NB4 (cell line): ENCODE measurements at regions not wholly inside any gene's neighbourhood (a gene's known extent, or its start where the extent isn't known, plus 50 kb on each side); places are given as distances from the start of the nearest gene placed in this dataset.

Experiments
- CTCF ChIP-seq: IDR thresholded peaks from one replicate; pipeline ENCODE4 v1.5.1; 2012; ENCODE audit warnings: low read depth, low read length
- MAX ChIP-seq: IDR thresholded peaks from 2 replicates; pipeline ENCODE4 v1.6.1; 2011; ENCODE audit warnings: low read depth, low read length
- MYC ChIP-seq: IDR thresholded peaks from 2 replicates; pipeline ENCODE4 v1.6.1; 2011; ENCODE audit warnings: low read depth, low read length
- POLR2A ChIP-seq: IDR thresholded peaks from 2 replicates; pipeline ENCODE4 v1.6.1; 2011; ENCODE audit warnings: mild to moderate bottlenecking; ENCODE audit not compliant: insufficient read length; ENCODE audit errors: extremely low read depth

DNA sequence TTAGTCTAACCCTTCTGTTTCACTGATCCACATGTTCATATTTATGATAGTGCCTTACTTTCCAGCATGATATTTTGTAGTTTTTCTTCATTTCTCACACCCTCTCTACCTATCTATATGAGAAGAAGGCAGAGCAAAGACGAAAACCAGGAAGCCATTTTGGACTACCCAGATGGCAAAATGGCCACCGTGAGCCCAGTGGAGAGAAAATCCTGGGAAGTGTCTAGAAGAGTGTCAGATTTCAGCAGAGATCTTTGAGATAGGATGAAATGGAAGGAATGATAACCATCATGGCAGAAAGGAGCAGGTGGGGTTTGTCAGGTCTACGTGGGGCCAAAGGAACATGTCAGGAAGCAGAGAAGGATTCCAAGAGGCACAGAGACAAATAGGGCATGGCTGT, 84.0 kb upstream of the MYCN start:
- TF ChIP-seq CTCF (no peak), MAX (no peak), POLR2A (no peak), MYC (no peak)
